ENCODE measurements at regions not wholly inside any gene's neighbourhood (a gene's known extent, or its start where the extent isn't known, plus 50 kb on each side); places are given as distances from the start of the nearest gene placed in this dataset.

DNA sequence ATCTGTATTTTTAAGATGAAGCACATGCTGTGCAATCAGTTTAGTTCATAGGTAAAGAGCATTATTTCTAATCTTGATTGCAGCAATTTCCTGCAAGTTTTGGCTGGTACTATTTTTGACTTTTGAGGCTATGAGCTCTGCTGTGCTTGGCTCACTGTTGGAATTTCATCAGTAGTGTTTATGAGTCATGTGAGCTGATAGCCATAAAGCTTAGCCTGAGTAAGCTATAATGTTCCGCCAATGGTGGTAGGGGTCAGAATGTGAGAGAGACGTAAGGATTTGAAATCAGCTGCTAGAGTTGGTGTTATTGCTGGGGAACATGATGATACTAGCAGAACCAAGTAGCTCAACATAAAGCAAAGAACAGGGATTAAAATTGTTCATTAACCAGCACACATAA, 590.9 kb upstream of the GNPDA2 start:
- no peak for DNase-seq (ENCODE audit: low read depth)
- no peak overlapping the region for H3K4me3 ChIP-seq (ENCODE audit: low read depth, low read length)
- TF ChIP-seq, protein P1, sequence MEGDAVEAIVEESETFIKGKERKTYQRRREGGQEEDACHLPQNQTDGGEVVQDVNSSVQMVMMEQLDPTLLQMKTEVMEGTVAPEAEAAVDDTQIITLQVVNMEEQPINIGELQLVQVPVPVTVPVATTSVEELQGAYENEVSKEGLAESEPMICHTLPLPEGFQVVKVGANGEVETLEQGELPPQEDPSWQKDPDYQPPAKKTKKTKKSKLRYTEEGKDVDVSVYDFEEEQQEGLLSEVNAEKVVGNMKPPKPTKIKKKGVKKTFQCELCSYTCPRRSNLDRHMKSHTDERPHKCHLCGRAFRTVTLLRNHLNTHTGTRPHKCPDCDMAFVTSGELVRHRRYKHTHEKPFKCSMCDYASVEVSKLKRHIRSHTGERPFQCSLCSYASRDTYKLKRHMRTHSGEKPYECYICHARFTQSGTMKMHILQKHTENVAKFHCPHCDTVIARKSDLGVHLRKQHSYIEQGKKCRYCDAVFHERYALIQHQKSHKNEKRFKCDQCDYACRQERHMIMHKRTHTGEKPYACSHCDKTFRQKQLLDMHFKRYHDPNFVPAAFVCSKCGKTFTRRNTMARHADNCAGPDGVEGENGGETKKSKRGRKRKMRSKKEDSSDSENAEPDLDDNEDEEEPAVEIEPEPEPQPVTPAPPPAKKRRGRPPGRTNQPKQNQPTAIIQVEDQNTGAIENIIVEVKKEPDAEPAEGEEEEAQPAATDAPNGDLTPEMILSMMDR (IDR thresholded peaks at IDR 0.05; ENCODE audit: insufficient read depth, low read depth, low read length) = no peak

DNA sequence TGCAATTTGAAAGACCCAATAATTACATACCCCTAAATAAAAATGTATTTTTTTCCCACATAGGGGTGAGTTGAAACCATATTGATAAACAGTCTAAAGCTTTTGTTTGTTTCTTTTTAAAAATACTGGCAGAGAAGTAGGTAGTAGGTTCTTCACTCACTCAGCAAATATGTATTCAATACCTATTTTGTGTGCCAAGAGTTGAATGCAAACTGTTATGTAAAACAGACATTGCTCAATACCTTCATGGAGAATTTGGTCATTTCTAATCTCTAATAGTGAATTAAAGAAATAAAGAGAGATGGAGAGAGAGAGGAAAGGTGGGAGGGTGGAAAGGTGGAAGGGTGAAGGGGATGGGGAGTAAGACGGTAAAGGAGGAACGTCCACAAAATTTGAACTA, 589.9 kb upstream of the GNPDA2 start:
- DNase-seq (ENCODE audit: low read depth) = no peak
- TF ChIP-seq, protein P1 (IDR thresholded peaks at IDR 0.05; ENCODE audit: insufficient read depth, low read depth, low read length) = no peak

DNA sequence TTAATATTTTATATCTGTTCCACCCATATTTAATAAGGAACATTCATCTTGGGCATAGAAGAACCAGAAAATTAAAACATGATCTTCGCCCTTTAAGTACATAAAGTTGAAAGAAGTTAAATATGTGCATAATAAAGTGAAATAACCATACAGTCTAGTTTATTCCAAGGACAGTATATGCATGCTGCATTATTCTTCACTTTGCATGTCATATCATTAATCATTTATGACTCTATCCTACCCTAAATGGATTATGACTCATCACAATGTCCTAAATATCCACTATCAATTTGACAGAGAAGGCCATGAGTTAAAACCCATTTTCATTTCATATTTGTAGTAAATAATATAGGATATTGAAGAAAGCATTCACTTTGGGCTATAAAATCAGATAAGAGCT, 576.5 kb upstream of the GNPDA2 start:
- H3K4me3 ChIP-seq (ENCODE audit: low read depth, low read length) = no peak overlapping the region
- no peak for DNase-seq (ENCODE audit: low read depth)
- TF ChIP-seq, protein P1 (IDR thresholded peaks at IDR 0.05; ENCODE audit: insufficient read depth, low read depth, low read length) = no peak

More for the DNA sequence above, 589.9 kb upstream of the GNPDA2 start:
- no peak overlapping the region for H3K4me3 ChIP-seq (ENCODE audit: low read depth, low read length)

DNA sequence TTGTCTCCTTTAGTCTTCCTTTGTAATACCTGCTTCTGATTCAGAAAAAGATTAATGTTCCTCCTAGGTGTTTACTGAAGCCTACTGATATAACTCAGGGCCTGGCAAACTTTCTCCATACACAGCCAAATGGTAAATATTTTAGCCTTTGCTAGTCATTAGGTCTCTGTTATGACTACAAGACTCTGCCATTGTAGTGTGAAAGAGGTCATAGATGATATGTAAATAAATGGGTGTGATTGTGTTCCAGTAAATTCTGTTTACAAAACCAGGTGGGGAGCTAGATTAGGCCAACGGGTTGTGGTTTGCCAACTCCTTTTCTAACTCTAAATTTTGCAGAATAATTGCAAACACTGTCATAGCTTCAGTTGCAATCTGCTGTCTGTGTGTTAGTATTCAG, 568.1 kb upstream of the GNPDA2 start:
- no peak overlapping the region for H3K4me3 ChIP-seq (ENCODE audit: low read depth, low read length)
- TF ChIP-seq, protein P1 (IDR thresholded peaks at IDR 0.05; ENCODE audit: insufficient read depth, low read depth, low read length) = no peak
- no peak for DNase-seq (ENCODE audit: low read depth)

DNA sequence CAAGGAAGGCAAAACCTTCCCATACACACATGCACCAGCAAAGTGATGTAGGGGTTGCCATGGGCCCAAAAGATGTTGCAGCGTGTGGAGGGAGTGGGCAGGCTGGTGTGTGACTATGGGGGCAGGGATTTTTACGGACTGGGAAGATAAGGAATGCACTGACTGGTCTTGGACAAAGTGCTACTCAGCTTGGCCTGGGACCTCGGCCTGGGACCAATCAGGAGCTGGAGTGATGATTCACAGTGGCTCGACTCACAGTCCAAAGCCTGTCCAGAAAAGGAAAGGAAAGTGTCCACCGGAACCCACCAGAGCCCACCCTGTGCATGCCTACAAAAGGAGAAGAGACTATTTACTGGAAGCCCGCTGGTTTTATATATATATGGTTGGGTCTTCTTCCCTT, 567.0 kb upstream of the GNPDA2 start:
- TF ChIP-seq, protein P1 (IDR thresholded peaks at IDR 0.05; ENCODE audit: insufficient read depth, low read depth, low read length) = no peak
- no peak for DNase-seq (ENCODE audit: low read depth)
- no peak overlapping the region for H3K4me3 ChIP-seq (ENCODE audit: low read depth, low read length)

DNA sequence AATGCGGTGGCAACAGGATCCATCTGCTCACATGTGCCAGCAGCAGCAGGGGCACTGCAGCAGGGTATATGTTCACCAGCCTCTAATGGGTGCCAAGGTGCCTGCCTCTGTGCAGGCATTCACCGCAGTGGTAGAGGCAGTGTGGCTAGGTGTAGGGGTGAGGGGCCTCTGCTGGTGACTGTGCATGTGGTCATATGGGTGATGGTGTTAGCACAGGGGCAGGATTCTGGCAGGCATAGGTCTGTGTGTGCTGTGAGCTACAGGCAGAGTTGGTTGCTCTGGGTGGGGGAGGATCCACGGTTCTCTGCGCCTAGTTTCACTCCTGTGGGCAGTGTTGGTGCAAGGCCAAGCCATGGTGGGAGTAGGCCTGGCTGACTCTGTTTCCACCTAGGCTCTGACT, 566.5 kb upstream of the GNPDA2 start:
- TF ChIP-seq, protein P1 (IDR thresholded peaks at IDR 0.05; ENCODE audit: insufficient read depth, low read depth, low read length) = no peak
- no peak overlapping the region for H3K4me3 ChIP-seq (ENCODE audit: low read depth, low read length)
- DNase-seq (ENCODE audit: low read depth) = no peak

DNA sequence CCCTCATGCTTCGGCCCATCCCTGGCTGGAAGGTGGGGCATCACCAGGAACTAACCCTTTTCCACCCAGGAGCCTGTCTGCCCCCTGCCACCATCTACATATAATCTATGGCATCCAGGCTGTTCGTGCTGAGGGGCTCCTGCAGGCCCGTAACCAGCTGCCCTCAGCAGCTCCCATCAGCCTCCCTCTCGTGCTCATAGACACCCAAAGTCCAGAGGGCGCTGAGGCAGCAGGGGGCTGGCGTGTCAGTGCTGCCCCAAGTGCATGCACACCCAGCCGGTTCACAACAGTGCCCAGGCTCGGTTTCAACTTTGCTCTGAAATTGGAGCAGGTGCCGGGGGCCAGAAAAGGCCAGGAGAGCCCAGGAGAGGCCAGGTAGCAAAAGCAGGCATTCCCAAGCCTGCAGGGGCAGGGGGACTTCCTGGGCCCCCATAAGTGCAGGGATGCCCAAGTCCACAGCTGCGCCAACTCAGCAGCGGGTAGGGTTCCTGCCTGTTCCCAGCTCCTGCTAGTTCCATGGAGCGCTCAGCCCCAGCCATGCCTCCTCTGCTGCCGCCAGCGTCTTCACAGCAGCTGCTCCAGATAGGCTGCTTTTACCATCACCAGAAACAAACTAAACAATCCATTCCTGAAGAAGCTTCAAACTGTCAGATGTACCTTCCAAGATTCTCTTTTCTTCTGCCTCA, 558.2 kb upstream of the GNPDA2 start:
- no peak overlapping the region for H3K4me3 ChIP-seq (ENCODE audit: low read depth, low read length)
- DNase-seq (ENCODE audit: low read depth) = no peak
- TF ChIP-seq, protein P1 (IDR thresholded peaks at IDR 0.05; ENCODE audit: insufficient read depth, low read depth, low read length) = no peak

Data from fibroblast of villous mesenchyme (primary cell).